HEK293T (cell line): ENCODE measurements at regions not wholly inside any gene's neighbourhood (a gene's known extent, or its start where the extent isn't known, plus 50 kb on each side); places are given as distances from the start of the nearest gene placed in this dataset.

Source experiments
- CTCF ChIA-PET: fragments of 350-600 bp; formaldehyde crosslinking; extraction: SDS; loops from one replicate; lab custom pipeline; 2021; ENCODE audit warnings: antibody characterized with exemption, inconsistent platforms; lab: Yijun Ruan, JAX
- POLR2A ChIA-PET: fragments of 350-600 bp; formaldehyde crosslinking; extraction: SDS; loops from one replicate; lab custom pipeline; 2020; ENCODE audit warnings: antibody characterized with exemption, inconsistent platforms; lab: Yijun Ruan, JAX
- DNase-seq: peaks from one replicate; pipeline ENCODE4 v3.0.0; 2012; ENCODE audit warnings: mixed read lengths; ENCODE audit errors: extremely low spot score
- ARNT ChIP-seq: fragments of 450-650 bp; IDR thresholded peaks from 2 replicates; pipeline ENCODE4 v1.6.1; 2017; ENCODE audit warnings: mild to moderate bottlenecking
- BHLHE40 ChIP-seq: fragments of 450-650 bp; IDR thresholded peaks from 2 replicates; pipeline ENCODE4 v1.6.1; 2016; ENCODE audit warnings: mild to moderate bottlenecking, moderate library complexity, borderline replicate concordance
- CTBP1 ChIP-seq: fragments of 450-650 bp; IDR thresholded peaks from 2 replicates; pipeline ENCODE4 v1.6.1; 2016; ENCODE audit warnings: borderline replicate concordance
- ELF4 ChIP-seq: fragments of 450-650 bp; IDR thresholded peaks from 2 replicates; pipeline ENCODE4 v1.6.1; 2017; ENCODE audit warnings: antibody characterized with exemption
- FOXA1 ChIP-seq: fragments of 450-650 bp; IDR thresholded peaks from 2 replicates; pipeline ENCODE4 v1.6.1; 2016; ENCODE audit warnings: mild to moderate bottlenecking
- FOXK2 ChIP-seq: fragments of 450-650 bp; IDR thresholded peaks from 2 replicates; pipeline ENCODE4 v1.6.1; 2016; ENCODE audit warnings: mild to moderate bottlenecking
- FOXM1 ChIP-seq: fragments of 450-650 bp; IDR thresholded peaks from 2 replicates; pipeline ENCODE4 v1.6.1; 2017; ENCODE audit warnings: mild to moderate bottlenecking, borderline replicate concordance
- HDGF ChIP-seq: fragments of 450-650 bp; IDR thresholded peaks from 2 replicates; pipeline ENCODE4 v1.6.1; 2017; ENCODE audit warnings: antibody characterized with exemption, borderline replicate concordance
- L3MBTL2 ChIP-seq: fragments of 450-650 bp; conservative IDR thresholded peaks from 2 replicates; pipeline ENCODE4 v1.6.1; 2016; ENCODE audit warnings: mild to moderate bottlenecking
- LEF1 ChIP-seq: fragments of 450-650 bp; IDR thresholded peaks from 2 replicates; pipeline ENCODE4 v1.6.1; 2017; ENCODE audit warnings: mild to moderate bottlenecking, borderline replicate concordance
- NFRKB ChIP-seq: fragments of 450-650 bp; IDR thresholded peaks from 2 replicates; pipeline ENCODE4 v1.6.1; 2016; ENCODE audit warnings: mild to moderate bottlenecking, moderate library complexity
- SP1 ChIP-seq: fragments of 450-650 bp; IDR thresholded peaks from 2 replicates; pipeline ENCODE4 v1.6.1; 2017
- SUZ12 ChIP-seq: fragments of 450-650 bp; IDR thresholded peaks from 2 replicates; pipeline ENCODE4 v1.6.1; 2016; ENCODE audit warnings: mild to moderate bottlenecking
- TARDBP ChIP-seq: fragments of 450-650 bp; IDR thresholded peaks from 2 replicates; pipeline ENCODE4 v1.6.1; 2016
- ZNF384 ChIP-seq: fragments of 450-650 bp; IDR thresholded peaks from 2 replicates; pipeline ENCODE4 v1.6.1; 2016
- TF ChIP-seq, protein P1 (sequence below): fragments of 450-650 bp; IDR thresholded peaks from 2 replicates; pipeline ENCODE4 v1.6.1; 2016

DNA sequence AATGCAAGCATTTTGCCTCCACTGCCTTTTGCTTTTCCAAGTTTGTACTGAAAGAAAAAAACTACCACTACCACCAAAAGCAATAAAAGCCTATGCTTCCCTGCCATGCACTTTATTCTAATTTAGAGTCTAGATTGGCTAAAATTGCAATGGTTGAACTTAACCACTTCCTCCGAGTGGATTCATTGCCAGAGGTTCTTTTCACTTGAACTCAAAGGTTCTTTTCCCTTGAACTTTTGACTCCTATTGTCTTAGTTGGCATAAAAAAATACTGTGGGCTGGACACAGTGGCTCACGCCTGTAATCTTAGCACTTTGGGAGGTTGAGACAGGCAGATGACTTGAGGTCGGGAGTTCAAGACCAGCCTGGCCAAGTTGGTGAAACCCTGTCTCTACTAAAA, 319.8 kb upstream of the GOT2 start:
- CTCF ChIA-PET: no interaction called here
- TF ChIP-seq FOXA1 (no peak), ZNF384 (no peak), CTBP1 (no peak), SP1 (no peak), NFRKB (no peak), BHLHE40 (no peak), SUZ12 (no peak), FOXK2 (no peak), LEF1 (no peak), HDGF (no peak), L3MBTL2 (no peak), FOXM1 (no peak), TARDBP (no peak), ARNT (no peak), ELF4 (no peak)
- TF ChIP-seq, protein P1, sequence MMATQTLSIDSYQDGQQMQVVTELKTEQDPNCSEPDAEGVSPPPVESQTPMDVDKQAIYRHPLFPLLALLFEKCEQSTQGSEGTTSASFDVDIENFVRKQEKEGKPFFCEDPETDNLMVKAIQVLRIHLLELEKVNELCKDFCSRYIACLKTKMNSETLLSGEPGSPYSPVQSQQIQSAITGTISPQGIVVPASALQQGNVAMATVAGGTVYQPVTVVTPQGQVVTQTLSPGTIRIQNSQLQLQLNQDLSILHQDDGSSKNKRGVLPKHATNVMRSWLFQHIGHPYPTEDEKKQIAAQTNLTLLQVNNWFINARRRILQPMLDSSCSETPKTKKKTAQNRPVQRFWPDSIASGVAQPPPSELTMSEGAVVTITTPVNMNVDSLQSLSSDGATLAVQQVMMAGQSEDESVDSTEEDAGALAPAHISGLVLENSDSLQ: no peak
- DNase-seq: no peak
- POLR2A ChIA-PET: no interaction called here

DNA sequence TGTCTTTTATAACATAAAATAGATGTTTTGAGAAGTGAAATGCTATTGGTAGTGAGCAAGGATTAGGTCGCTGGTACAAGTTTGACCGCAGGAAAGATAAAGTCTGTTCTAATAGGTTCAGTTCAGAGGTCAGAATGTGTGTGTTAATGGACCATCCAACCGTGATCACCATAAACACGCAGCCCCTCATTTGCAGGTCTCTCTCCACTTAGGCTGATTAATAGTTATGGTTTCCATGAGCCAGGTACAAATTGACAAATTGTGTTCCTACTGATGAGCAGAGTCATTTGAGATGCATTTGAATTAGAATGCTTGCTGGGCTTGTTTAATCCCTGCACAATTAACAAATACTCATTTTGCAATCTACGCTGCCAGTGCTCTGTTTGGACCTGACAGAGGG, 318.1 kb upstream of the GOT2 start:
- ChIA-PET CTCF (no interaction called here), POLR2A (no interaction called here)

DNA sequence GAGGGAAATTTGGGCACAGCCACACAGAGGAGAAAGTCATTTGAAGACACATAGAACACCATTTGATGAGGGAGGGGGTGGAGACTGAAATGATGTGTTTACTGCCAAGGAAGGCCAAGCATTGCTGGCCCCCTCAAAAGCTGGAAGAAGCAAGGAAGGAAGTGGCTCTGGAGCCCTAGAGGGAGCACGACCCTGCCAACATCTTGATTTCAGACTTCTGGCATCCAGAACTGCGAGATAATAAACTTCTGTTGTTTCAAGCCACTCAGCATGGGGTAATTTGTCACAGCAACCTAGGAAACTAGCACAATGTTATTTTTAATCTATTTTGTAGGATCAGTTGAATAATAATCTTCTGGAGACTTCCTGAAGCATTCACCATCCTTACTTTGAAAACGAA, 314.8 kb upstream of the GOT2 start:
- no peak for DNase-seq
- CTCF ChIA-PET: no interaction called here
- TF ChIP-seq FOXM1 (no peak), NFRKB (no peak), ARNT (no peak), LEF1 (no peak), ZNF384 (no peak), BHLHE40 (no peak), HDGF (no peak), ELF4 (no peak), TARDBP (no peak), SUZ12 (no peak), SP1 (no peak), L3MBTL2 (no peak)

More for the DNA sequence above, 318.1 kb upstream of the GOT2 start:
- no peak for DNase-seq
- TF ChIP-seq ARNT (no peak), BHLHE40 (no peak), CTBP1 (no peak), SP1 (no peak), L3MBTL2 (no peak), ELF4 (no peak), HDGF (no peak), FOXA1 (no peak), SUZ12 (no peak), TARDBP (no peak), LEF1 (no peak), FOXM1 (no peak), NFRKB (no peak)
- TF ChIP-seq, protein P1: no peak

DNA sequence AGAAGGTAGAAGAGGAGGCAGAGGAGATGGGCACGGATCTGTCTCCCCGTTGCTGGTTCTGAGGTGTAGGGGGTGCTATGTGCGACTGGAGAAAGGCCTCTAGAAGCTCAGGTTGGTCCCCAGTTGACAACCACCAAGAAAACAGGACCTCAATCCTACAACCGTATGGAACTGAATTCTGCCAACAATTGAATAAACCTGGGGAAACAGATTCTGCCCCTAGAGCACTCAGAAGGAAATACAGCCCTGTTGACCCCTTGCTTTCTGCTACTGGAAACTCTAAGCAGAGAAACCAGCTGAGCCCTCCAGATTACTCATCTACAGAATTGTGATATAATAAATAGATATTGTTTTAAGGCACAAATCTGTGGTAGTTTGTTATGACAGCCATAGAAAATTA, 313.0 kb upstream of the GOT2 start:
- POLR2A ChIA-PET: no interaction called here
- DNase-seq: no peak

More for the DNA sequence above, 314.8 kb upstream of the GOT2 start:
- POLR2A ChIA-PET: no interaction called here

DNA sequence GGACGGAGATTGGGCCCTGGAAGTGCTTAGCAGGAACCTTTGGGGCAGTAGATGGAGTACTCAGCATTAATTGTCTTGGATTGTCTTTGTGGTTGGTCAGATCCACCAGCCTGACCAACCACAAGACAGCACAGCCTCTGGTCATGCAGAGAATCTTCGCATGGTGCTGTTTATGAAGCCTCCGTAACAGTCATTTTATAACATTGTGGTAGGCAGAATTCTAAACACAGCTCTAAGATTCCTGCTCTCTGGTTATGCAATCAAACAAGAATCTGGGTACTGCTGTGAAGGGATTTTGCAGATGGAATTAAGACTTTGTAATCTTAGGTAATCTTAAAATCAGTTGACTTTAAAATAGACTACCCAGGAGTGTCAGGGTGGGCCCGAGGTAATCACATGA, 312.2 kb upstream of the GOT2 start:
- DNase-seq: no peak
- TF ChIP-seq FOXK2 (no peak), ARNT (no peak), L3MBTL2 (no peak), NFRKB (no peak), FOXA1 (no peak)
- ChIA-PET POLR2A (no interaction called here), CTCF (no interaction called here)

More for the DNA sequence above, 313.0 kb upstream of the GOT2 start:
- CTCF ChIA-PET: no interaction called here
- TF ChIP-seq LEF1 (no peak), TARDBP (no peak), ARNT (no peak), CTBP1 (no peak), BHLHE40 (no peak), FOXK2 (no peak), L3MBTL2 (no peak), FOXM1 (no peak), ZNF384 (no peak), HDGF (no peak), NFRKB (no peak), SP1 (no peak)
- TF ChIP-seq, protein P1: no peak

DNA sequence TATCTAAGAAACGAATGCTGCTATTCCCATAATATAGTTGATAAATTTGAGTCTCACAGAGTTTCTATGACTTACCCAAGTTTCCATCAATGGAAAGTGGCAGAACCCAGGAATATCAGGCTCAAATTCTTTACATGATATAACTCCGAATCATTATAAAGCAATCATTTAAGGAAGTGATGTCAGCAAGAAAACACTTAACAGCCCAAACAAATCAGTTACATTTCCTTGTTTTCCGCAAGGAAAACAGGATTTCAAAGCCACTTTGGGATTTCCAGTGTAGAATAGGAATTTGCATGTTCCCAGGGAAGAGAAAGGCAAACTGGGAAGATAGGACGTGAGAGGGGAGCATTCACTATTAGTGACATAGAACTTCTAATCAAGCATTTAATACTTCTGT, 311.4 kb upstream of the GOT2 start:
- TF ChIP-seq BHLHE40: no peak
- no peak for TF ChIP-seq TARDBP
- no peak for TF ChIP-seq FOXM1
- TF ChIP-seq CTBP1: no peak
- no peak for TF ChIP-seq FOXA1
- no peak for TF ChIP-seq NFRKB
- TF ChIP-seq SUZ12: no peak
- TF ChIP-seq HDGF: no peak
- no peak for TF ChIP-seq ZNF384
- no peak for TF ChIP-seq L3MBTL2
- no peak for TF ChIP-seq LEF1
- no peak for TF ChIP-seq FOXK2
- TF ChIP-seq, protein P1: no peak
- TF ChIP-seq ELF4: no peak
- TF ChIP-seq SP1: no peak
- no peak for TF ChIP-seq ARNT
- ChIA-PET POLR2A (no interaction called here), CTCF (no interaction called here)
- DNase-seq: no peak
